Activated CD4-positive, alpha-beta T cell treated with anti-CD3 and anti-CD28 coated beads, Interleukin-2, amount 10 ng/mL, durations not matched to agents 24 days and 14 days (primary cell): ENCODE measurements at regions not wholly inside any gene's neighbourhood (a gene's known extent, or its start where the extent isn't known, plus 50 kb on each side); places are given as distances from the start of the nearest gene placed in this dataset.

Experiments
- DNase-seq: peaks from one replicate; pipeline ENCODE4 v3.0.0; 2022
- H3K27ac Mint-ChIP-seq: one replicate; pipeline ENCODE4 v1.8.0; 2022; ENCODE audit warnings: mild to moderate bottlenecking, mixed read lengths
- H3K27me3 Mint-ChIP-seq: one replicate; pipeline ENCODE4 v1.8.0; 2022; ENCODE audit warnings: mixed read lengths
- H3K36me3 Mint-ChIP-seq: one replicate; pipeline ENCODE4 v1.8.0; 2022; ENCODE audit warnings: low read depth, mild to moderate bottlenecking, mixed read lengths
- H3K4me1 Mint-ChIP-seq: one replicate; pipeline ENCODE4 v1.8.0; 2021; ENCODE audit warnings: mixed read lengths
- H3K4me3 Mint-ChIP-seq: one replicate; pipeline ENCODE4 v1.8.0; 2022; ENCODE audit warnings: mild to moderate bottlenecking, moderate library complexity, mixed read lengths
- H3K9me3 Mint-ChIP-seq: one replicate; pipeline ENCODE4 v1.8.0; 2021; ENCODE audit warnings: mixed read lengths
- intact Hi-C: fragments of 100-400 bp; cut with micrococcal nuclease; formaldehyde crosslinking; loops from one replicate; pipeline ENCODE4 v1.15.1; 2023

- Mint-ChIP-seq H3K27me3 (no peaks in the 10 kb centered on the region), H3K4me1 (no peaks in the 10 kb centered on the region), H3K4me3 (no peak overlapping the region), H3K36me3 (peaks cover 8% of the 10 kb centered on the region), H3K9me3 (peaks cover 9% of the 10 kb centered on the region), H3K27ac (no peak overlapping the region)
- DNase-seq: no peak
- intact Hi-C loops: no loop called here
Observed at GRCh38 chr21:29396951-29397455, 98.3 kb downstream of the BACH1 start.

- no peaks in the 10 kb centered on the region for H3K27me3 Mint-ChIP-seq
- DNase-seq: no peak
- H3K27ac Mint-ChIP-seq: no peak overlapping the region
- H3K4me3 Mint-ChIP-seq: no peak overlapping the region
- H3K36me3 Mint-ChIP-seq: peaks cover 8% of the 10 kb centered on the region
- intact Hi-C loops: no loop called here
- peaks cover 2% of the 10 kb centered on the region for H3K4me1 Mint-ChIP-seq
- peaks cover 9% of the 10 kb centered on the region for H3K9me3 Mint-ChIP-seq
Observed at GRCh38 chr21:29403301-29403700, 104.6 kb downstream of the BACH1 start.

GRCh38 chr21:29403922-29404538, 105.3 kb downstream of the BACH1 start:
- no peak overlapping the region for H3K27ac Mint-ChIP-seq

GRCh38 chr21:29405503-29406122, 106.9 kb downstream of the BACH1 start:
- Mint-ChIP-seq H3K36me3 (peaks cover under 1% of the 10 kb centered on the region), H3K27me3 (no peaks in the 10 kb centered on the region), H3K27ac (no peak overlapping the region), H3K4me3 (no peak overlapping the region), H3K9me3 (peaks cover under 1% of the 10 kb centered on the region), H3K4me1 (peaks cover 2% of the 10 kb centered on the region)
- no peak for DNase-seq
- intact Hi-C loops: no loop called here

More at GRCh38 chr21:29403922-29404538, 105.3 kb downstream of the BACH1 start:
- DNase-seq: no peak
- intact Hi-C loops: no loop called here
- Mint-ChIP-seq H3K36me3 (peaks cover 5% of the 10 kb centered on the region), H3K9me3 (peaks cover 4% of the 10 kb centered on the region), H3K4me1 (peaks cover 2% of the 10 kb centered on the region), H3K27me3 (no peaks in the 10 kb centered on the region), H3K4me3 (no peak overlapping the region)

GRCh38 chr21:29406385-29406784, 107.7 kb downstream of the BACH1 start:
- no peak for DNase-seq
- H3K27ac Mint-ChIP-seq: no peak overlapping the region
- intact Hi-C loops: no loop called here
- H3K4me3 Mint-ChIP-seq: no peak overlapping the region
- peaks cover 2% of the 10 kb centered on the region for H3K4me1 Mint-ChIP-seq
- no peaks in the 10 kb centered on the region for H3K27me3 Mint-ChIP-seq
- H3K36me3 Mint-ChIP-seq: no peaks in the 10 kb centered on the region
- H3K9me3 Mint-ChIP-seq: no peaks in the 10 kb centered on the region

GRCh38 chr21:29407571-29407970, 108.8 kb downstream of the BACH1 start:
- intact Hi-C loops: no loop called here

GRCh38 chr21:29413683-29414082, 115.0 kb downstream of the BACH1 start:
- Mint-ChIP-seq H3K4me1 (no peaks in the 10 kb centered on the region), H3K36me3 (no peaks in the 10 kb centered on the region), H3K4me3 (no peak overlapping the region), H3K27me3 (no peaks in the 10 kb centered on the region), H3K9me3 (no peaks in the 10 kb centered on the region), H3K27ac (no peak overlapping the region)
- DNase-seq: no peak
- intact Hi-C loops: no loop called here

More at GRCh38 chr21:29407571-29407970, 108.8 kb downstream of the BACH1 start:
- H3K9me3 Mint-ChIP-seq: no peaks in the 10 kb centered on the region
- no peak for DNase-seq
- no peaks in the 10 kb centered on the region for H3K27me3 Mint-ChIP-seq
- H3K4me3 Mint-ChIP-seq: no peak overlapping the region
- peaks cover 2% of the 10 kb centered on the region for H3K4me1 Mint-ChIP-seq
- H3K36me3 Mint-ChIP-seq: no peaks in the 10 kb centered on the region
- no peak overlapping the region for H3K27ac Mint-ChIP-seq

- H3K27me3 Mint-ChIP-seq: no peaks in the 10 kb centered on the region
- no peak overlapping the region for H3K4me3 Mint-ChIP-seq
- no peak overlapping the region for H3K27ac Mint-ChIP-seq
- no peaks in the 10 kb centered on the region for H3K36me3 Mint-ChIP-seq
- no peaks in the 10 kb centered on the region for H3K9me3 Mint-ChIP-seq
- intact Hi-C loops: no loop called here
- no peaks in the 10 kb centered on the region for H3K4me1 Mint-ChIP-seq
- DNase-seq: no peak
Observed at GRCh38 chr21:29416268-29416667, 117.5 kb downstream of the BACH1 start.

- Mint-ChIP-seq H3K4me1 (no peaks in the 10 kb centered on the region), H3K36me3 (no peaks in the 10 kb centered on the region)
Observed at GRCh38 chr21:29418813-29419212, 120.1 kb downstream of the BACH1 start.

GRCh38 chr21:29419422-29419821, 120.7 kb downstream of the BACH1 start:
- intact Hi-C loops: no loop called here
- no peak for DNase-seq
- no peaks in the 10 kb centered on the region for H3K27me3 Mint-ChIP-seq
- no peak overlapping the region for H3K27ac Mint-ChIP-seq
- H3K4me1 Mint-ChIP-seq: no peaks in the 10 kb centered on the region
- H3K36me3 Mint-ChIP-seq: no peaks in the 10 kb centered on the region
- no peaks in the 10 kb centered on the region for H3K9me3 Mint-ChIP-seq
- no peak overlapping the region for H3K4me3 Mint-ChIP-seq

More at GRCh38 chr21:29418813-29419212, 120.1 kb downstream of the BACH1 start:
- Mint-ChIP-seq H3K9me3 (no peaks in the 10 kb centered on the region), H3K27ac (no peak overlapping the region), H3K4me3 (no peak overlapping the region), H3K27me3 (no peaks in the 10 kb centered on the region)
- DNase-seq: no peak
- intact Hi-C loops: no loop called here

GRCh38 chr21:29423099-29423870, 124.6 kb downstream of the BACH1 start:
- H3K36me3 Mint-ChIP-seq: no peaks in the 10 kb centered on the region
- no peak overlapping the region for H3K4me3 Mint-ChIP-seq
- no peak for DNase-seq
- no peaks in the 10 kb centered on the region for H3K27me3 Mint-ChIP-seq
- H3K9me3 Mint-ChIP-seq: no peaks in the 10 kb centered on the region
- no peaks in the 10 kb centered on the region for H3K4me1 Mint-ChIP-seq
- no peak overlapping the region for H3K27ac Mint-ChIP-seq
- intact Hi-C loops: no loop called here

- H3K4me1 Mint-ChIP-seq: no peaks in the 10 kb centered on the region
- H3K9me3 Mint-ChIP-seq: no peaks in the 10 kb centered on the region
- H3K27me3 Mint-ChIP-seq: no peaks in the 10 kb centered on the region
- H3K4me3 Mint-ChIP-seq: no peak overlapping the region
- H3K27ac Mint-ChIP-seq: no peak overlapping the region
- intact Hi-C loops: no loop called here
- no peak for DNase-seq
- H3K36me3 Mint-ChIP-seq: no peaks in the 10 kb centered on the region
Observed at GRCh38 chr21:29424728-29425127, 126.0 kb downstream of the BACH1 start.

- intact Hi-C loops: no loop called here
- Mint-ChIP-seq H3K4me1 (peaks cover 1% of the 10 kb centered on the region), H3K36me3 (no peaks in the 10 kb centered on the region), H3K9me3 (peaks cover 4% of the 10 kb centered on the region), H3K27ac (no peak overlapping the region), H3K27me3 (no peaks in the 10 kb centered on the region), H3K4me3 (no peak overlapping the region)
- no peak for DNase-seq
Observed at GRCh38 chr21:29429218-29429617, 130.5 kb downstream of the BACH1 start.

GRCh38 chr21:29430030-29430429, 131.3 kb downstream of the BACH1 start:
- no peaks in the 10 kb centered on the region for H3K36me3 Mint-ChIP-seq
- H3K4me1 Mint-ChIP-seq: peaks cover 5% of the 10 kb centered on the region
- DNase-seq: no peak
- no peak overlapping the region for H3K27ac Mint-ChIP-seq
- peaks cover 4% of the 10 kb centered on the region for H3K9me3 Mint-ChIP-seq
- no peak overlapping the region for H3K4me3 Mint-ChIP-seq
- no peaks in the 10 kb centered on the region for H3K27me3 Mint-ChIP-seq
- intact Hi-C loops: no loop called here
